Nephron (organoid): ENCODE measurements at regions not wholly inside any gene's neighbourhood (a gene's known extent, or its start where the extent isn't known, plus 50 kb on each side); places are given as distances from the start of the nearest gene placed in this dataset.
A peak's percentile ranks its signal among the peaks of the same experiment; 100 is the strongest.

Experiments
- H3K27ac Mint-ChIP-seq, 3 experiments: 2 replicates each; pipeline ENCODE4 v1.8.0; 2020; ENCODE audit warnings: mixed read lengths in 3 of 3, mild to moderate bottlenecking in 2 of 3, moderate library complexity in 1 of 3
- H3K27me3 Mint-ChIP-seq: 2 replicates; pipeline ENCODE4 v1.8.0; 2021; ENCODE audit warnings: low read depth, mild to moderate bottlenecking, moderate library complexity, mixed read lengths
- H3K36me3 Mint-ChIP-seq: 2 replicates; pipeline ENCODE4 v1.8.0; 2020; ENCODE audit warnings: low read depth, mixed read lengths
- H3K4me1 Mint-ChIP-seq: 2 replicates; pipeline ENCODE4 v1.8.0; 2020; ENCODE audit warnings: mixed read lengths
- H3K4me3 Mint-ChIP-seq, 3 experiments: 2 replicates each; pipeline ENCODE4 v1.8.0; 2020; ENCODE audit warnings: mild to moderate bottlenecking in 3 of 3, mixed read lengths in 3 of 3, moderate library complexity in 2 of 3
- H3K9me3 Mint-ChIP-seq: 2 replicates; pipeline ENCODE4 v1.8.0; 2020; ENCODE audit warnings: mixed read lengths
- CTCF ChIP-seq, 3 experiments: fragments of 200-600 bp; sonication (generic); IDR thresholded peaks; one replicate each; pipeline ENCODE4 v1.5.0; 2021; ENCODE audit warnings: antibody characterized with exemption in 3 of 3; ENCODE audit not compliant: unreplicated experiment in 3 of 3

GRCh38 chr14:87046960-87047359, 946.0 kb downstream of the GALC start:
- Mint-ChIP-seq H3K4me1 (peaks cover 23% of the 10 kb centered on the region), H3K27ac (peak overlapping the region in 2 of 3 experiments; percentile 12 to 15), H3K4me3 (no peak overlapping the region), H3K9me3 (no peaks in the 10 kb centered on the region), H3K36me3 (no peaks in the 10 kb centered on the region), H3K27me3 (peaks cover 4% of the 10 kb centered on the region)
- TF ChIP-seq CTCF (IDR thresholded peaks at IDR 0.05; ENCODE audit: unreplicated experiment in 3 of 3): no peak

- no peak for TF ChIP-seq CTCF (IDR thresholded peaks at IDR 0.05; ENCODE audit: unreplicated experiment in 3 of 3)
- Mint-ChIP-seq H3K36me3 (no peaks in the 10 kb centered on the region), H3K4me3 (no peak overlapping the region), H3K4me1 (peaks cover 23% of the 10 kb centered on the region), H3K27ac (peak overlapping the region in 2 of 3 experiments; percentile 78 to 88), H3K27me3 (peaks cover 4% of the 10 kb centered on the region), H3K9me3 (no peaks in the 10 kb centered on the region)
Measured at GRCh38 chr14:87045956-87046355, 947.0 kb downstream of the GALC start.

GRCh38 chr14:87045246-87045645, 947.7 kb downstream of the GALC start:
- H3K4me1 Mint-ChIP-seq: peaks cover 23% of the 10 kb centered on the region
- H3K27ac Mint-ChIP-seq: peak overlapping the region; percentile 44 to 89 (median 78)
- H3K4me3 Mint-ChIP-seq: no peak overlapping the region
- peaks cover 2% of the 10 kb centered on the region for H3K9me3 Mint-ChIP-seq
- no peaks in the 10 kb centered on the region for H3K27me3 Mint-ChIP-seq
- TF ChIP-seq CTCF (IDR thresholded peaks at IDR 0.05; ENCODE audit: unreplicated experiment in 3 of 3): no peak
- H3K36me3 Mint-ChIP-seq: no peaks in the 10 kb centered on the region

- Mint-ChIP-seq H3K4me3 (no peak overlapping the region), H3K4me1 (peaks cover 23% of the 10 kb centered on the region), H3K36me3 (no peaks in the 10 kb centered on the region), H3K9me3 (peaks cover 5% of the 10 kb centered on the region), H3K27me3 (no peaks in the 10 kb centered on the region), H3K27ac (peak overlapping the region; percentile 44 to 89 (median 78))
- TF ChIP-seq CTCF (IDR thresholded peaks at IDR 0.05; ENCODE audit: unreplicated experiment in 3 of 3): no peak
Measured at GRCh38 chr14:87044807-87045206, 948.2 kb downstream of the GALC start.

- Mint-ChIP-seq H3K27me3 (no peaks in the 10 kb centered on the region), H3K27ac (peak overlapping the region in 2 of 3 experiments; percentile 9 to 64), H3K4me1 (peaks cover 23% of the 10 kb centered on the region), H3K4me3 (no peak overlapping the region), H3K36me3 (no peaks in the 10 kb centered on the region), H3K9me3 (peaks cover 7% of the 10 kb centered on the region)
- TF ChIP-seq CTCF (IDR thresholded peaks at IDR 0.05; ENCODE audit: unreplicated experiment in 3 of 3): no peak
Measured at GRCh38 chr14:87043667-87044200, 949.2 kb downstream of the GALC start.

- Mint-ChIP-seq H3K36me3 (no peaks in the 10 kb centered on the region), H3K27me3 (no peaks in the 10 kb centered on the region), H3K4me3 (no peak overlapping the region), H3K9me3 (peaks cover 12% of the 10 kb centered on the region), H3K27ac (peak overlapping the region in 1 of 3 experiments; percentile 64), H3K4me1 (peaks cover 21% of the 10 kb centered on the region)
- TF ChIP-seq CTCF (IDR thresholded peaks at IDR 0.05; ENCODE audit: unreplicated experiment in 3 of 3): no peak
Measured at GRCh38 chr14:87042354-87042753, 950.6 kb downstream of the GALC start.
